ENCODE measurements at regions not wholly inside any gene's neighbourhood (a gene's known extent, or its start where the extent isn't known, plus 50 kb on each side); places are given as distances from the start of the nearest gene placed in this dataset.
"Not testable (repeated sequence)": the region's sequence is repeated elsewhere in the genome, so short reads cannot be mapped to it uniquely, and the experiment has no call there.

GRCh38 chr12:78530100-78530765 lies 334.3 kb upstream of the SYT1 start:
- DNase-seq, result peak; percentile 35

- no peak for DNase-seq
Observed at GRCh38 chr12:78531831-78532458, 332.6 kb upstream of the SYT1 start.

- DNase-seq, result no peak
Observed at GRCh38 chr12:78534311-78534710, 330.3 kb upstream of the SYT1 start.

GRCh38 chr12:78540606-78541336 lies 323.8 kb upstream of the SYT1 start:
- no peak for DNase-seq

GRCh38 chr12:78550831-78551230 lies 313.7 kb upstream of the SYT1 start:
- no peak for DNase-seq

GRCh38 chr12:78555802-78556201 lies 308.8 kb upstream of the SYT1 start:
- DNase-seq, result no peak

GRCh38 chr12:78556651-78557050 lies 307.9 kb upstream of the SYT1 start:
- no peak for DNase-seq

- DNase-seq, result no peak
Observed at GRCh38 chr12:78559416-78559815, 305.2 kb upstream of the SYT1 start.

- DNase-seq, result no peak
Observed at GRCh38 chr12:78559886-78560285, 304.7 kb upstream of the SYT1 start.

- DNase-seq, result no peak
Observed at GRCh38 chr12:78560633-78561032, 303.9 kb upstream of the SYT1 start.

GRCh38 chr12:78562368-78563205 lies 302.0 kb upstream of the SYT1 start:
- peak; percentile 30 for DNase-seq

GRCh38 chr12:78563826-78564225 lies 300.7 kb upstream of the SYT1 start:
- no peak for DNase-seq

- no peak for DNase-seq
Observed at GRCh38 chr12:78566456-78566855, 298.1 kb upstream of the SYT1 start.

GRCh38 chr12:78568321-78569020 lies 296.1 kb upstream of the SYT1 start:
- no peak for DNase-seq

GRCh38 chr12:78571953-78572352 lies 292.6 kb upstream of the SYT1 start:
- DNase-seq, result no peak

GRCh38 chr12:78575208-78575607 lies 289.4 kb upstream of the SYT1 start:
- not testable (repeated sequence) for DNase-seq

- no peak for DNase-seq
Observed at GRCh38 chr12:78579846-78580245, 284.7 kb upstream of the SYT1 start.

GRCh38 chr12:78580296-78580695 lies 284.3 kb upstream of the SYT1 start:
- DNase-seq, result no peak

- no peak for DNase-seq
Observed at GRCh38 chr12:78584695-78585094, 279.9 kb upstream of the SYT1 start.

GRCh38 chr12:78585132-78585531 lies 279.4 kb upstream of the SYT1 start:
- DNase-seq, result no peak

GRCh38 chr12:78586790-78587189 lies 277.8 kb upstream of the SYT1 start:
- DNase-seq, result no peak

- DNase-seq, result no peak
Observed at GRCh38 chr12:78599366-78599765, 265.2 kb upstream of the SYT1 start.

- no peak for DNase-seq
Observed at GRCh38 chr12:78600541-78600940, 264.0 kb upstream of the SYT1 start.
